MM.1S (cell line): ENCODE measurements at regions not wholly inside any gene's neighbourhood (a gene's known extent, or its start where the extent isn't known, plus 50 kb on each side); places are given as distances from the start of the nearest gene placed in this dataset.

Source experiments
- DNase-seq: peaks from one replicate; pipeline ENCODE4 v3.0.0-alpha.2; 2015
- H2AFZ ChIP-seq: fragments of 300-600 bp; sonication (generic); 2 replicates; pipeline ENCODE4 v1.6.0; 2016; ENCODE audit warnings: antibody characterized with exemption, low read length
- H3F3A ChIP-seq: fragments of 300-600 bp; sonication (generic); 2 replicates; pipeline ENCODE4 v1.6.1; 2016; ENCODE audit warnings: mild to moderate bottlenecking, antibody characterized with exemption, low read length, moderate library complexity, mixed read lengths; ENCODE audit not compliant: insufficient read depth
- H3K27ac ChIP-seq: fragments of 300-600 bp; sonication (generic); 2 replicates; pipeline ENCODE4 v1.5.1; 2016; ENCODE audit warnings: mild to moderate bottlenecking, low read length
- H3K27me3 ChIP-seq: fragments of 300-600 bp; sonication (generic); replicated peaks from 2 replicates; pipeline ENCODE4 v1.6.0; 2016; ENCODE audit warnings: low read length; ENCODE audit not compliant: insufficient read depth
- H3K36me3 ChIP-seq: fragments of 300-600 bp; sonication (generic); replicated peaks from 2 replicates; pipeline ENCODE4 v1.6.1; 2016; ENCODE audit warnings: mild to moderate bottlenecking, low read length, mixed read lengths; ENCODE audit not compliant: insufficient read depth
- H3K4me1 ChIP-seq: fragments of 300-600 bp; sonication (generic); 2 replicates; pipeline ENCODE4 v1.6.1; 2016; ENCODE audit warnings: low read length, mixed read lengths
- H3K4me2 ChIP-seq: fragments of 300-600 bp; sonication (generic); 2 replicates; pipeline ENCODE4 v1.6.0; 2016; ENCODE audit warnings: low read depth, low read length
- H3K4me3 ChIP-seq: fragments of 300-600 bp; sonication (generic); 2 replicates; pipeline ENCODE4 v1.5.1; 2016; ENCODE audit warnings: low read length, mixed read lengths
- H3K79me2 ChIP-seq: fragments of 300-600 bp; sonication (generic); 2 replicates; pipeline ENCODE4 v1.6.1; 2016; ENCODE audit warnings: mixed run types, low read length, mixed read lengths
- H3K9ac ChIP-seq: fragments of 300-600 bp; sonication (generic); 2 replicates; pipeline ENCODE4 v1.6.1; 2016; ENCODE audit warnings: low read length, mixed read lengths
- H3K9me2 ChIP-seq: fragments of 300-600 bp; sonication (generic); replicated peaks from 2 replicates; pipeline ENCODE4 v1.6.1; 2016; ENCODE audit warnings: mild to moderate bottlenecking, low read length, mixed read lengths; ENCODE audit not compliant: insufficient read depth
- H3K9me3 ChIP-seq: fragments of 300-600 bp; sonication (generic); replicated peaks from 2 replicates; pipeline ENCODE4 v1.6.1; 2016; ENCODE audit warnings: mild to moderate bottlenecking, low read length, mixed read lengths; ENCODE audit not compliant: insufficient read depth
- H4K20me1 ChIP-seq: fragments of 300-600 bp; sonication (generic); 2 replicates; pipeline ENCODE4 v1.6.1; 2016; ENCODE audit warnings: mild to moderate bottlenecking, low read length, moderate library complexity, mixed read lengths; ENCODE audit not compliant: insufficient read depth
- EZH2 ChIP-seq: fragments of 300-600 bp; sonication (generic); optimal IDR thresholded peaks from 2 replicates; pipeline ENCODE3; 2017; ENCODE audit warnings: low read depth, mild to moderate bottlenecking, antibody characterized with exemption, low read length, mixed read lengths
- EZH2phosphoT487 ChIP-seq: fragments of 300-600 bp; sonication (generic); IDR thresholded peaks from 2 replicates; pipeline ENCODE4 v1.6.1; 2018; ENCODE audit warnings: antibody characterized with exemption, low read length
- TF ChIP-seq, protein P1 (sequence below): fragments of 300-600 bp; sonication (generic); IDR thresholded peaks from 2 replicates; pipeline ENCODE4 v1.5.1; 2016; ENCODE audit warnings: antibody characterized with exemption, low read length, mixed read lengths

DNA sequence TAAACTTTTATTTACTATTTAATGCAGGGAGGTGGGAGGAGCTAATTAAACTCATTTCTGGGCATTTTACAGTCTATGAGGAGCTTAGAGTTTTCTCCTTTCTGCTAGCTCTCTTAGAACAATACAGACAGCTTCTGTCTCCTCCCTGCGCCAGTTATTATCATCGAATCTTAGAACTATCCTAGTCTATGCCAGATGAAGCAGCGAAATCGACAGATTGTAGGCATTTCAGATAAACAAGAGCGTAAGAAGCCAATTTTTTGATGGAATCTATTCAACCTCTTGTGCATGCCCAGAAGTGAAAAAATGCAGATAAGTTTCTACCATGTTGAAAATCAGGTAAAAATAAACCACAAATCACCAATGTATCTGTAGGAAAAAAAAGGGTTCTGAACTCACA is 297.1 kb downstream of the KLF12 start:
- no peak for DNase-seq
- H3K79me2 ChIP-seq = no peaks in the 10 kb centered on the region; the same call in 1 of the 2 replicates
- H3K27ac ChIP-seq = no peak overlapping the region
- no peak overlapping the region for H3K4me2 ChIP-seq
- H3K4me3 ChIP-seq = no peak overlapping the region
- TF ChIP-seq, protein P1, sequence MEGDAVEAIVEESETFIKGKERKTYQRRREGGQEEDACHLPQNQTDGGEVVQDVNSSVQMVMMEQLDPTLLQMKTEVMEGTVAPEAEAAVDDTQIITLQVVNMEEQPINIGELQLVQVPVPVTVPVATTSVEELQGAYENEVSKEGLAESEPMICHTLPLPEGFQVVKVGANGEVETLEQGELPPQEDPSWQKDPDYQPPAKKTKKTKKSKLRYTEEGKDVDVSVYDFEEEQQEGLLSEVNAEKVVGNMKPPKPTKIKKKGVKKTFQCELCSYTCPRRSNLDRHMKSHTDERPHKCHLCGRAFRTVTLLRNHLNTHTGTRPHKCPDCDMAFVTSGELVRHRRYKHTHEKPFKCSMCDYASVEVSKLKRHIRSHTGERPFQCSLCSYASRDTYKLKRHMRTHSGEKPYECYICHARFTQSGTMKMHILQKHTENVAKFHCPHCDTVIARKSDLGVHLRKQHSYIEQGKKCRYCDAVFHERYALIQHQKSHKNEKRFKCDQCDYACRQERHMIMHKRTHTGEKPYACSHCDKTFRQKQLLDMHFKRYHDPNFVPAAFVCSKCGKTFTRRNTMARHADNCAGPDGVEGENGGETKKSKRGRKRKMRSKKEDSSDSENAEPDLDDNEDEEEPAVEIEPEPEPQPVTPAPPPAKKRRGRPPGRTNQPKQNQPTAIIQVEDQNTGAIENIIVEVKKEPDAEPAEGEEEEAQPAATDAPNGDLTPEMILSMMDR = no peak
- TF ChIP-seq EZH2phosphoT487 (no peak), EZH2 (no peak)
- no peak overlapping the region for H2AFZ ChIP-seq
- H4K20me1 ChIP-seq = no peaks in the 10 kb centered on the region
- H3K27me3 ChIP-seq = no peaks in the 10 kb centered on the region
- no peaks in the 10 kb centered on the region for H3F3A ChIP-seq
- H3K9me2 ChIP-seq = no peaks in the 10 kb centered on the region
- no peaks in the 10 kb centered on the region for H3K36me3 ChIP-seq
- no peaks in the 10 kb centered on the region for H3K4me1 ChIP-seq
- no peak overlapping the region for H3K9ac ChIP-seq
- H3K9me3 ChIP-seq = no peaks in the 10 kb centered on the region

DNA sequence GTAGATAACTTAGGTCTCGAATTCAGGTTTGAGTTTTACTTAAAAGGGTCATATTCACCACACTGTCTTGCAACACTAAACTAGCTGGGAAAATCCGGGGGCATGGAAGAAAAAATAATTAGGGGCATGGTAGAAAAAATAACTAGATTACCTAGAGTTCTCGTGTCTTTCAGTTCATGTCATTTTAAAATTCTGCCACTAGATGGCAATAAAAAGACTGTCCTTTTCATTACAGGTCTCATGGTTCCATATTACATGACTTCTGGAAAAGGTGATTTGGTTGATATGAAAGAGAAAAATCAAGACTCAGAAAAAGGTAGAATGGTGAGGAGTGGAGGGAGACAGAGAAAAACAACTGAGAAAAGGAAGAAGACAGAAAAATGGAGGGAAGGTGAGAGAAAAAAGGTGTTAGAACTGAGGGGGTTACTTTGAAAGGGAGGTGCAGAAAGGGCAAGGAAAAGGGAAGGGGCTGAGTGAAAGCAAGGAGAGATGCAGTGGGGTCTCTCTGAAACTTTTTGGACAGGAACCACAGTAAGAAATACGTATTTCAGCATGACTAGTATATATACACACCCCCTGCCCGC is 299.0 kb downstream of the KLF12 start:
- Histone ChIP-seq H3K27ac (no peak overlapping the region), H3K9me2 (no peaks in the 10 kb centered on the region), H3K4me2 (no peak overlapping the region), H3K4me1 (no peaks in the 10 kb centered on the region), H3K79me2 (no peaks in the 10 kb centered on the region; the same call in 1 of the 2 replicates), H3K27me3 (no peaks in the 10 kb centered on the region), H3K36me3 (no peaks in the 10 kb centered on the region), H3F3A (no peaks in the 10 kb centered on the region), H3K9me3 (no peaks in the 10 kb centered on the region), H2AFZ (no peak overlapping the region), H3K9ac (no peak overlapping the region), H4K20me1 (no peaks in the 10 kb centered on the region), H3K4me3 (no peak overlapping the region)
- DNase-seq = peak; percentile 63
- TF ChIP-seq EZH2 = no peak
- TF ChIP-seq, protein P1 = peak; percentile 69

DNA sequence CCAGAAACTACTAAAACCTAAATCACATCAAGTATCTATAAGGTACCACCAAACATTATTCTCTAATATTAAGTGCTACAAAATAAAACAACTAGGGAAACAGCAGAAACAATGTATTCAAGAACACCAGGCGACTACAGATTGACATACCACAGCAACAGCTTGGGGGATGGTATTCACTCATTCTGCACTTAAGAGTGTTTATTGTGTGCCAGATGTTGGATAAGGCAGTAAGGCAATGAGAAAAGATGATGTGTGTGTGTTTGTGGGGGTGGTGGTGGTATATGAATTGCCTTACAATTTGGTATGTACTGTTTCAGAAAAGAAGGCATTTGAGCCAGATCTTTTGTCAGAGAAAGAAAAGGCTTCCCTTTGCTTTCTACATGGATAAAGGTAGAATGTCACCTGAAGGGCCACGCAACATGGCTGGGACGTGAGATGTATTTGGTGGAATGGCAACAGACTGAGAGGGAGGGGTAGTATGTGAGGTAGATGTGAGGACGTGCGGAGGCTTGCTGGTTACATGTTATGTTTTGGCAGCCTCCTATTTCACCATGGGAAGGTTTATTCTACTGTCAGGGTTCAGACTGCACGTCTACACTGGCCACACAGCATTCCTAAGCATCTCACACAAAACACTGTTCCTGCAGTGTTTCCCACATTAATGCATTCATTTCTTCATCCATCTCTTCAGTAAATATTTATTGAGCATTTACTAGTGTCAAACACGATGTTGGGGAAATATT is 300.7 kb downstream of the KLF12 start:
- Histone ChIP-seq H3K27me3 (no peaks in the 10 kb centered on the region), H3K9ac (no peak overlapping the region), H3K9me3 (no peaks in the 10 kb centered on the region), H3K79me2 (no peaks in the 10 kb centered on the region; the same call in 1 of the 2 replicates), H3K4me1 (no peaks in the 10 kb centered on the region), H3F3A (no peaks in the 10 kb centered on the region), H4K20me1 (no peaks in the 10 kb centered on the region), H3K4me2 (no peak overlapping the region), H2AFZ (no peak overlapping the region), H3K36me3 (no peaks in the 10 kb centered on the region), H3K4me3 (no peak overlapping the region), H3K27ac (no peak overlapping the region), H3K9me2 (no peaks in the 10 kb centered on the region)
- no peak for TF ChIP-seq EZH2phosphoT487
- TF ChIP-seq EZH2 = no peak
- TF ChIP-seq, protein P1 = no peak
- DNase-seq = no peak
